Myocyte (in vitro differentiated cells): ENCODE measurements at regions not wholly inside any gene's neighbourhood (a gene's known extent, or its start where the extent isn't known, plus 50 kb on each side); places are given as distances from the start of the nearest gene placed in this dataset.

ENCODE experiments used
- DNase-seq: peaks from one replicate; pipeline ENCODE4 v3.0.0-alpha.2; 2012; ENCODE audit warnings: low read depth

- DNase-seq, result no peak
Measured at GRCh38 chr1:81634294-81634693, 166.4 kb upstream of the ADGRL2 start.

GRCh38 chr1:81619156-81619555, 181.6 kb upstream of the ADGRL2 start:
- no peak for DNase-seq

GRCh38 chr1:81618376-81618775, 182.4 kb upstream of the ADGRL2 start:
- no peak for DNase-seq

- DNase-seq, result no peak
Measured at GRCh38 chr1:81617308-81617967, 183.3 kb upstream of the ADGRL2 start.

GRCh38 chr1:81613803-81614202, 186.9 kb upstream of the ADGRL2 start:
- DNase-seq, result no peak

GRCh38 chr1:81607924-81608323, 192.8 kb upstream of the ADGRL2 start:
- no peak for DNase-seq

- DNase-seq, result no peak
Measured at GRCh38 chr1:81607086-81607485, 193.6 kb upstream of the ADGRL2 start.

- no peak for DNase-seq
Measured at GRCh38 chr1:81606656-81607055, 194.1 kb upstream of the ADGRL2 start.

- no peak for DNase-seq
Measured at GRCh38 chr1:81605023-81605422, 195.7 kb upstream of the ADGRL2 start.

- no peak for DNase-seq
Measured at GRCh38 chr1:81600878-81601622, 199.7 kb upstream of the ADGRL2 start.

- DNase-seq, result no peak
Measured at GRCh38 chr1:81600363-81600762, 200.4 kb upstream of the ADGRL2 start.

- DNase-seq, result no peak
Measured at GRCh38 chr1:81598623-81599022, 202.1 kb upstream of the ADGRL2 start.

GRCh38 chr1:81597720-81598426, 202.9 kb upstream of the ADGRL2 start:
- DNase-seq, result no peak

GRCh38 chr1:81596341-81596740, 204.4 kb upstream of the ADGRL2 start:
- no peak for DNase-seq

- no peak for DNase-seq
Measured at GRCh38 chr1:81594206-81594605, 206.5 kb upstream of the ADGRL2 start.

- DNase-seq, result no peak
Measured at GRCh38 chr1:81592233-81592632, 208.5 kb upstream of the ADGRL2 start.

GRCh38 chr1:81590171-81590570, 210.6 kb upstream of the ADGRL2 start:
- DNase-seq, result no peak

GRCh38 chr1:81588149-81588548, 212.6 kb upstream of the ADGRL2 start:
- no peak for DNase-seq

GRCh38 chr1:81587426-81587825, 213.3 kb upstream of the ADGRL2 start:
- no peak for DNase-seq

- DNase-seq, result no peak
Measured at GRCh38 chr1:81585371-81585770, 215.4 kb upstream of the ADGRL2 start.

GRCh38 chr1:81584398-81584797, 216.3 kb upstream of the ADGRL2 start:
- no peak for DNase-seq

- no peak for DNase-seq
Measured at GRCh38 chr1:81583878-81584277, 216.9 kb upstream of the ADGRL2 start.
